ENCODE measurements at regions not wholly inside any gene's neighbourhood (a gene's known extent, or its start where the extent isn't known, plus 50 kb on each side); places are given as distances from the start of the nearest gene placed in this dataset.

GRCh38 chr5:1666221-1666620 lies 133.4 kb downstream of the MRPL36 start (continued):
- TF ChIP-seq, protein P1, sequence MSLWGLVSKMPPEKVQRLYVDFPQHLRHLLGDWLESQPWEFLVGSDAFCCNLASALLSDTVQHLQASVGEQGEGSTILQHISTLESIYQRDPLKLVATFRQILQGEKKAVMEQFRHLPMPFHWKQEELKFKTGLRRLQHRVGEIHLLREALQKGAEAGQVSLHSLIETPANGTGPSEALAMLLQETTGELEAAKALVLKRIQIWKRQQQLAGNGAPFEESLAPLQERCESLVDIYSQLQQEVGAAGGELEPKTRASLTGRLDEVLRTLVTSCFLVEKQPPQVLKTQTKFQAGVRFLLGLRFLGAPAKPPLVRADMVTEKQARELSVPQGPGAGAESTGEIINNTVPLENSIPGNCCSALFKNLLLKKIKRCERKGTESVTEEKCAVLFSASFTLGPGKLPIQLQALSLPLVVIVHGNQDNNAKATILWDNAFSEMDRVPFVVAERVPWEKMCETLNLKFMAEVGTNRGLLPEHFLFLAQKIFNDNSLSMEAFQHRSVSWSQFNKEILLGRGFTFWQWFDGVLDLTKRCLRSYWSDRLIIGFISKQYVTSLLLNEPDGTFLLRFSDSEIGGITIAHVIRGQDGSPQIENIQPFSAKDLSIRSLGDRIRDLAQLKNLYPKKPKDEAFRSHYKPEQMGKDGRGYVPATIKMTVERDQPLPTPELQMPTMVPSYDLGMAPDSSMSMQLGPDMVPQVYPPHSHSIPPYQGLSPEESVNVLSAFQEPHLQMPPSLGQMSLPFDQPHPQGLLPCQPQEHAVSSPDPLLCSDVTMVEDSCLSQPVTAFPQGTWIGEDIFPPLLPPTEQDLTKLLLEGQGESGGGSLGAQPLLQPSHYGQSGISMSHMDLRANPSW (CRISPR knock-in tag; conservative IDR thresholded peaks at IDR 0.05; ENCODE audit: low read depth) = no peak
- TF ChIP-seq, protein P2, sequence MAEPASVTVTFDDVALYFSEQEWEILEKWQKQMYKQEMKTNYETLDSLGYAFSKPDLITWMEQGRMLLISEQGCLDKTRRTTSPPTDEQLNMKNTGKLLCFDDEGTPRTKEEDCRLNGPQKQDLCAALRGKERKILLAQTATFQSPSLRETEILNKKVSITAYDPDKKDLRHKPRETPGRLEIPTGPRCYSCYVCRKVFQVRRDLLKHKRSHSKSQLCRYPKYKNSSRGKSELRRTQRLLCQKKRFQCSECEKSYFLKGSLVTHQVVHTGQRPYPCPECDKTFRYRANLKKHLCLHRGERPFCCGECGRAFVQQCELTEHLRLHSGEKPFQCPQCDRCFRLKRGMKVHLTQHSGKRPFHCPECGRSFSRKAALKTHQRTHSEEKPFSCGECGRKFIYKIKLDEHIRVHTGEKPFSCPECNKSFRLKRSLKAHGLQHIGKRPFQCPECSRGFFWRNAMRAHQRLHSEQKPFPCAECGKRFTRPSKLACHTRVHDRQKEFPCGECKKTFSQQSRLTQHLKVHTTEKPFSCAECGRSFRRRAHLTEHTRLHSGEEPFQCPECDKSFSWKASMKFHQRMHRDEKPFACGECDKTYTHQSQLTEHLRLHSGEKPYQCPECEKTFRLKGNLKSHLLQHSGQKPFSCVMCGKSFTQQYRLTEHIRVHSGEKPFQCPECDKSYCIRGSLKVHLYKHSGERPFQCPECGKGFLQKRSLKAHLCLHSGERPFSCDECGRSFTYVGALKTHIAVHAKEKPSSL (CRISPR knock-in tag; conservative IDR thresholded peaks at IDR 0.05) = no peak

DNA sequence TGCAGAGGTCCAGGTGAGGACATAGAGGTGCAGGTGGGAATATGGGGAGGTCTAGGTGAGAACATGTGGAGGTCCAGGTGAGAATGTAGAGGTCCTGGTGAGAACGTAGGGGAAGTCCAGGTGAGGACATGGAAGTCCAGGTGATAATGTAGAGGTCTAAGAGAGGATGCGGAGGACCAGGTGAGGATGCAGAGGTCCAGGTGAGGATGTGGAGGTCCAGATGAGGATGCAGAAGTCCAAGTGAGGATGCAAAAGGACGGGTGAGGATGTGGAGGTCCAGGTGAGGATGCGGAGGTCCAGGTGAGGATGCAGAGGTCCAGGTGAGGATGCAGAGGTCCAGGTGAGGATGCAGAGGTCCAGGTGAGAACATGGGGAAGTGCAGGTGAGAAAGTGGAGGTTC lies 133.8 kb downstream of the MRPL36 start:
- ChIA-PET POLR2A (no interaction called here), CTCF (interaction anchor here (1.4 kb wide), 1 partner anchor 13 kb away, joined by 4 read pairs; no protein-coding TSS in a partner anchor)
- peak overlapping the region; percentile 59; the same call in 1 of the 2 replicates for H3K4me3 Mint-ChIP-seq
- no peak for ATAC-seq
- peaks cover 17% of the 10 kb centered on the region for H3K4me1 Mint-ChIP-seq
- no peaks in the 10 kb centered on the region for H3K36me3 Mint-ChIP-seq
- H3K27ac Mint-ChIP-seq = no peak overlapping the region
- no peak for DNase-seq (ENCODE audit: low spot score)
- TF ChIP-seq MYBL2 (CRISPR knock-in tag; IDR thresholded peaks at IDR 0.05) (no peak), FOXP4 (CRISPR knock-in tag; IDR thresholded peaks at IDR 0.05) (no peak), AR (CRISPR knock-in tag; IDR thresholded peaks at IDR 0.05) (no peak), HMGXB4 (CRISPR knock-in tag; IDR thresholded peaks at IDR 0.05) (no peak), ZNF263 (CRISPR knock-in tag; IDR thresholded peaks at IDR 0.05; ENCODE audit: low read depth) (no peak), ZMAT4 (CRISPR knock-in tag; IDR thresholded peaks at IDR 0.05) (no peak), IRF2 (CRISPR knock-in tag; IDR thresholded peaks at IDR 0.05; ENCODE audit: borderline replicate concordance, low read depth) (no peak), ZNF671 (CRISPR knock-in tag; IDR thresholded peaks at IDR 0.05) (no peak), NFATC4 (CRISPR knock-in tag; IDR thresholded peaks at IDR 0.05) (no peak), ZNF281 (CRISPR knock-in tag; IDR thresholded peaks at IDR 0.05) (no peak), ELF4 (CRISPR knock-in tag; IDR thresholded peaks at IDR 0.05; ENCODE audit: low read depth) (no peak), GABPB1 (CRISPR knock-in tag; IDR thresholded peaks at IDR 0.05) (no peak), HMGA2 (CRISPR knock-in tag; IDR thresholded peaks at IDR 0.05) (no peak), ATF1 (CRISPR knock-in tag; IDR thresholded peaks at IDR 0.05) (no peak), ZNF121 (CRISPR knock-in tag; IDR thresholded peaks at IDR 0.05) (no peak)
- TF ChIP-seq, protein P2 (CRISPR knock-in tag; conservative IDR thresholded peaks at IDR 0.05) = no peak
- peaks cover 35% of the 10 kb centered on the region for H3K27me3 Mint-ChIP-seq (ENCODE audit: low read depth)
- peaks cover 11% of the 10 kb centered on the region for H3K9me3 Mint-ChIP-seq

All from WTC11 (cell line).